ENCODE measurements at regions not wholly inside any gene's neighbourhood (a gene's known extent, or its start where the extent isn't known, plus 50 kb on each side); places are given as distances from the start of the nearest gene placed in this dataset.

GRCh38 chr1:81493102-81493869, 307.4 kb upstream of the ADGRL2 start:
- intact Hi-C loops (cut with DNase I, micrococcal nuclease) = no loop called here
- Histone ChIP-seq H3K36me3 (ENCODE audit: insufficient read depth, low read length) (no peaks in the 10 kb centered on the region), H3K4me1 (ENCODE audit: insufficient read depth, low read length) (no peaks in the 10 kb centered on the region), H3K27ac (ENCODE audit: low read depth in 1 of 2, low read length in 2 of 2) (no peak overlapping the region), H3K27me3 (ENCODE audit: control insufficient read depth in 1 of 2, insufficient read depth in 2 of 2, low read length in 2 of 2) (no peaks in the 10 kb centered on the region), H3K9me3 (ENCODE audit: control insufficient read depth in 1 of 2, insufficient read depth in 1 of 2, low read length in 2 of 2) (peaks cover 6 to 9% of the 10 kb centered on the region in 2 experiments), H3K4me3 (ENCODE audit: low read length) (no peak overlapping the region)
- ATAC-seq (ENCODE audit: poor library complexity) = no peak
- CTCF ChIA-PET = no interaction called here
- Mint-ChIP-seq H3K4me1 (ENCODE audit: low read depth) (no peaks in the 10 kb centered on the region), H3K36me3 (ENCODE audit: low read depth) (no peaks in the 10 kb centered on the region), H3K4me3 (no peak overlapping the region), H3K27ac (no peak overlapping the region), H3K9me3 (no peaks in the 10 kb centered on the region), H3K27me3 (no peaks in the 10 kb centered on the region)
- POLR2A ChIA-PET = no interaction called here
- no peak for TF ChIP-seq CTCF (IDR thresholded peaks at IDR 0.05)
- DNase-seq = no peak

- no peaks in the 10 kb centered on the region for H3K9me3 Mint-ChIP-seq
- DNase-seq (no peak), ATAC-seq (ENCODE audit: poor library complexity) (no peak)
- H3K4me3 ChIP-seq (ENCODE audit: low read length) = no peak overlapping the region
- H3K9me3 ChIP-seq (ENCODE audit: control insufficient read depth in 1 of 2, insufficient read depth in 1 of 2, low read length in 2 of 2) = peaks cover 6 to 11% of the 10 kb centered on the region in 2 experiments
- no peaks in the 10 kb centered on the region for H3K36me3 ChIP-seq (ENCODE audit: insufficient read depth, low read length)
- CTCF ChIA-PET = no interaction called here
- intact Hi-C loops (cut with DNase I, micrococcal nuclease) = no loop called here
- no peak overlapping the region for H3K27ac ChIP-seq (ENCODE audit: low read depth in 1 of 2, low read length in 2 of 2)
- H3K4me3 Mint-ChIP-seq = no peak overlapping the region
- H3K4me1 ChIP-seq (ENCODE audit: insufficient read depth, low read length) = no peaks in the 10 kb centered on the region
- H3K36me3 Mint-ChIP-seq (ENCODE audit: low read depth) = no peaks in the 10 kb centered on the region
- no peaks in the 10 kb centered on the region for H3K27me3 ChIP-seq (ENCODE audit: control insufficient read depth in 1 of 2, insufficient read depth in 2 of 2, low read length in 2 of 2)
- H3K27ac Mint-ChIP-seq = no peak overlapping the region
- no peaks in the 10 kb centered on the region for H3K27me3 Mint-ChIP-seq
- no peaks in the 10 kb centered on the region for H3K4me1 Mint-ChIP-seq (ENCODE audit: low read depth)
- POLR2A ChIA-PET = no interaction called here
- no peak for TF ChIP-seq CTCF (IDR thresholded peaks at IDR 0.05)
Measured at GRCh38 chr1:81492628-81493027, 308.1 kb upstream of the ADGRL2 start.

GRCh38 chr1:81490614-81491013, 310.1 kb upstream of the ADGRL2 start:
- H3K4me3 ChIP-seq (ENCODE audit: low read length) = no peak overlapping the region
- Mint-ChIP-seq H3K4me1 (ENCODE audit: low read depth) (no peaks in the 10 kb centered on the region), H3K4me3 (no peak overlapping the region), H3K36me3 (ENCODE audit: low read depth) (no peaks in the 10 kb centered on the region), H3K27me3 (no peaks in the 10 kb centered on the region), H3K27ac (no peak overlapping the region), H3K9me3 (no peaks in the 10 kb centered on the region)
- intact Hi-C loops (cut with DNase I, micrococcal nuclease) = no loop called here
- no peaks in the 10 kb centered on the region for H3K27me3 ChIP-seq (ENCODE audit: control insufficient read depth in 1 of 2, insufficient read depth in 2 of 2, low read length in 2 of 2)
- TF ChIP-seq CTCF (IDR thresholded peaks at IDR 0.05) = no peak
- ATAC-seq (ENCODE audit: poor library complexity) (no peak), DNase-seq (no peak)
- H3K4me1 ChIP-seq (ENCODE audit: insufficient read depth, low read length) = no peaks in the 10 kb centered on the region
- ChIA-PET CTCF (no interaction called here), POLR2A (no interaction called here)
- H3K9me3 ChIP-seq (ENCODE audit: control insufficient read depth in 1 of 2, insufficient read depth in 1 of 2, low read length in 2 of 2) = peaks cover 10 to 11% of the 10 kb centered on the region in 2 experiments
- H3K36me3 ChIP-seq (ENCODE audit: insufficient read depth, low read length) = no peaks in the 10 kb centered on the region
- no peak overlapping the region for H3K27ac ChIP-seq (ENCODE audit: low read depth in 1 of 2, low read length in 2 of 2)
